Stomach (tissue), 8 donors: ENCODE measurements at regions not wholly inside any gene's neighbourhood (a gene's known extent, or its start where the extent isn't known, plus 50 kb on each side); places are given as distances from the start of the nearest gene placed in this dataset.
"Not testable (repeated sequence)": the region's sequence is repeated elsewhere in the genome, so short reads cannot be mapped to it uniquely, and the experiment has no call there.

Source experiments
- DNase-seq, 2 donors: peaks; one replicate each; pipeline versions ENCODE4 v3.0.0 to v3.0.0-alpha.2; 2013 to 2019
- H3K27ac ChIP-seq, 5 donors: fragments of 200-600 bp in 4 of 5; sonication (generic) in 4 of 5; one replicate each; pipeline ENCODE4 v1.5.1; 2013 to 2019; ENCODE audit warnings: mild to moderate bottlenecking in 1 of 5, moderate library complexity in 1 of 5
- H3K27me3 ChIP-seq, 3 donors: fragments of 200-600 bp; sonication (generic); one replicate each; pipeline ENCODE4 v1.5.1; 2017 to 2019; ENCODE audit warnings: mixed run types in 1 of 3
- H3K36me3 ChIP-seq, 4 donors: fragments of 200-600 bp; sonication (generic); 1 replicate in 3 of 4; 2 replicates in 1 of 4; pipeline ENCODE4 v1.5.1; 2016 to 2019
- H3K4me1 ChIP-seq, 4 donors: fragments of 200-600 bp; sonication (generic); one replicate each; pipeline ENCODE4 v1.5.1; 2016 to 2019
- H3K4me3 ChIP-seq, 4 donors: fragments of 200-600 bp; sonication (generic) in 3 of 4; one replicate each; pipeline ENCODE4 v1.5.1; 2016 to 2019; ENCODE audit warnings: mild to moderate bottlenecking in 1 of 4
- H3K9me3 ChIP-seq, 4 donors: fragments of 200-600 bp; sonication (generic); one replicate each; pipeline ENCODE4 v1.5.1; 2016 to 2019
- EP300 ChIP-seq: sonication (generic); formaldehyde crosslinking; IDR thresholded peaks from one replicate; pipeline ENCODE4 v1.6.1; 2017; ENCODE audit warnings: antibody characterized with exemption
- POLR2A ChIP-seq, 4 donors: fragments of 450-650 bp; IDR thresholded peaks; one replicate each; pipeline ENCODE4 v1.6.1; 2016; ENCODE audit warnings: antibody characterized with exemption in 4 of 4, control low read depth in 2 of 4, mild to moderate bottlenecking in 1 of 4, moderate library complexity in 1 of 4
- POLR2AphosphoS5 ChIP-seq, 3 donors: sonication (generic); formaldehyde crosslinking; IDR thresholded peaks; one replicate each; pipeline ENCODE4 v1.6.1; 2016; ENCODE audit warnings: antibody characterized with exemption in 3 of 3
- WGBS, 5 donors: extraction: QIAGEN DNeasy Blood & Tissue Kit in 3 of 5; methylation state at CpG; one replicate each; pipeline versions ENCODE4 v1.1.5 to v1.1.7; 2013 to 2018; 5-methylcytosine and 5-hydroxymethylcytosine counted together
- intact Hi-C: fragments of 100-400 bp; cut with DNase I; formaldehyde crosslinking; loops from one replicate; pipeline ENCODE4 v1.15.1; 2023; ENCODE audit warnings: low total_unique reads
- TF ChIP-seq, protein P1 (sequence below), 7 experiments: fragments of 450-650 bp in 4 of 7; fragments of 200-600 bp in 3 of 7; sonication (generic) in 3 of 7; IDR thresholded peaks; one replicate each; pipeline ENCODE4 v1.5.1; 2016 to 2019; ENCODE audit warnings: antibody characterized with exemption in 7 of 7, control low read depth in 2 of 7, mild to moderate bottlenecking in 1 of 7
- donor health status: healthy with polysubstance abuse.
- donor health status: Bipolar disorder and iron deficiency.
- donor health status: healthy.

DNA sequence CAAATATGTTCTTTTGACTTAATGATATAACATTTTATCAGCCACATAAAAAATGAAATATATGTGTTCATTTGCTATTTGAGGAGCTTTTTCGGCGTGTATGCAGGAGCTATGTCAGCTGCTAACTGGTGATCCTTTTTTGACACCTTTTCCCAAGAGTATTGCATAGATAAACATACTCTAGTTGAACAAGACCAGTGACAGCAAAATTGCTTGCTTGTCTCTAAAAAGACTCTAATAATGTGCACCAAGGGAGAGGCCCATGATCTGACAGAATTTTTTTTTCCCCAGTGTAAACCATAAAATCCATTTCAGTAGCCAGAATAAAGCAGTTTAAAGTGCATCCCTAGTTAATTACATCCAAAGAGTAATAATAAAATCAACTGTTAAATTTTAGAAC lies 103.6 kb upstream of the BARHL2 start:
- Histone ChIP-seq H3K9me3 (no peaks in the 10 kb centered on the region), H3K36me3 (no peaks in the 10 kb centered on the region), H3K4me3 (no peak overlapping the region), H3K27ac (no peak overlapping the region), H3K27me3 (no peaks in the 10 kb centered on the region), H3K4me1 (no peaks in the 10 kb centered on the region)
- DNase-seq, result no peak
- 81 to 91% (median 88%) methylated on average over 2 of the region's 2 CpGs for WGBS, 5 donors
- TF ChIP-seq, protein P1, sequence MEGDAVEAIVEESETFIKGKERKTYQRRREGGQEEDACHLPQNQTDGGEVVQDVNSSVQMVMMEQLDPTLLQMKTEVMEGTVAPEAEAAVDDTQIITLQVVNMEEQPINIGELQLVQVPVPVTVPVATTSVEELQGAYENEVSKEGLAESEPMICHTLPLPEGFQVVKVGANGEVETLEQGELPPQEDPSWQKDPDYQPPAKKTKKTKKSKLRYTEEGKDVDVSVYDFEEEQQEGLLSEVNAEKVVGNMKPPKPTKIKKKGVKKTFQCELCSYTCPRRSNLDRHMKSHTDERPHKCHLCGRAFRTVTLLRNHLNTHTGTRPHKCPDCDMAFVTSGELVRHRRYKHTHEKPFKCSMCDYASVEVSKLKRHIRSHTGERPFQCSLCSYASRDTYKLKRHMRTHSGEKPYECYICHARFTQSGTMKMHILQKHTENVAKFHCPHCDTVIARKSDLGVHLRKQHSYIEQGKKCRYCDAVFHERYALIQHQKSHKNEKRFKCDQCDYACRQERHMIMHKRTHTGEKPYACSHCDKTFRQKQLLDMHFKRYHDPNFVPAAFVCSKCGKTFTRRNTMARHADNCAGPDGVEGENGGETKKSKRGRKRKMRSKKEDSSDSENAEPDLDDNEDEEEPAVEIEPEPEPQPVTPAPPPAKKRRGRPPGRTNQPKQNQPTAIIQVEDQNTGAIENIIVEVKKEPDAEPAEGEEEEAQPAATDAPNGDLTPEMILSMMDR (IDR thresholded peaks at IDR 0.05), result no peak
- no peak for TF ChIP-seq POLR2A (IDR thresholded peaks at IDR 0.05)
- TF ChIP-seq POLR2AphosphoS5 (IDR thresholded peaks at IDR 0.05), result no peak
- TF ChIP-seq EP300, result no peak
- intact Hi-C loops, result no loop called here

DNA sequence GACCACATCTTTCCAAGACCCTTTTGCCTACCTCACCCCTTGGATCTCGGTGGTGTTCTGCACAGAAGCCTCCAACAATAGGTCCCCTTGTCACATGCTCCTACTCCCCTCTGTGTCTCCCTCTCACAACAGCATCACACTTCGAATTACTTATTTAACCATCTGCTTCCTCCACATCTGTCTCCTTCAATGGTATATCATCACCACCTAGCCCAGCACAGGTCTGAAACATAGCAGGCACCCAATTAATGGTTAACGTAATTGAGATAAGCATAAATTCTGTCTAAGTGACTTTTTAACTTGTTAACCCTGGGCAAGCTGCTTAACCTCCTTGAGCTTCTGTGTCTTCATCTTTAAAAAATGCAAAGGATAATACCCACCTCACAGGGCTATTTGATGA lies 100.3 kb upstream of the BARHL2 start:
- WGBS, 5 donors, result 41 to 62% (median 42%) methylated on average over 2 to 3 of the region's 3 CpGs
- Histone ChIP-seq H3K4me1 (no peaks in the 10 kb centered on the region), H3K36me3 (no peaks in the 10 kb centered on the region), H3K4me3 (no peak overlapping the region), H3K27me3 (no peaks in the 10 kb centered on the region), H3K9me3 (no peaks in the 10 kb centered on the region), H3K27ac (no peak overlapping the region)
- TF ChIP-seq POLR2A (IDR thresholded peaks at IDR 0.05) (no peak), POLR2AphosphoS5 (IDR thresholded peaks at IDR 0.05) (no peak), EP300 (no peak)
- TF ChIP-seq, protein P1 (IDR thresholded peaks at IDR 0.05), result no peak
- intact Hi-C loops, result no loop called here
- no peak for DNase-seq

DNA sequence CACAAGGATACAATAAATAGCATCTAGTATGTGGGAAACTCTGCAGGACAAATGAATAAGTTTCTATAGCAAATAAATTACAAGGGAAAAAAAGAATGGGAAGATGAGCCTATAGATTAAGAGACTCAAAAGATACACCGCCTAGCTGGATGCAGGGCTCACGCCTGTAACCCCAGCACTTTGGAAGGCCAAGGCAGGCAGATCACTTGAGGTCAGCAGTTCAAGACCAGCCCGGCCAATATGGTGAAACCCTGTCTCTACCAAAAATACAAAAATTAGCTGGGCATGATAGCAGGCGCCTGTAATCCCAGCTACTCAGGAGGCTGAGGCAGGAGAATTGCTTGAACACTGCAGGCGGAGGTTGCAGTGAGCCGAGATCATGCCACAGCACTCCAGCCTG lies 95.1 kb upstream of the BARHL2 start:
- DNase-seq, H3K36me3 ChIP-seq, H3K4me3 ChIP-seq, H3K27ac ChIP-seq, H3K4me1 ChIP-seq, intact Hi-C loops, H3K9me3 ChIP-seq, H3K27me3 ChIP-seq: not testable (repeated sequence)
- WGBS, 5 donors, result 70 to 88% (median 77%) methylated on average over 6 of the region's 6 CpGs

DNA sequence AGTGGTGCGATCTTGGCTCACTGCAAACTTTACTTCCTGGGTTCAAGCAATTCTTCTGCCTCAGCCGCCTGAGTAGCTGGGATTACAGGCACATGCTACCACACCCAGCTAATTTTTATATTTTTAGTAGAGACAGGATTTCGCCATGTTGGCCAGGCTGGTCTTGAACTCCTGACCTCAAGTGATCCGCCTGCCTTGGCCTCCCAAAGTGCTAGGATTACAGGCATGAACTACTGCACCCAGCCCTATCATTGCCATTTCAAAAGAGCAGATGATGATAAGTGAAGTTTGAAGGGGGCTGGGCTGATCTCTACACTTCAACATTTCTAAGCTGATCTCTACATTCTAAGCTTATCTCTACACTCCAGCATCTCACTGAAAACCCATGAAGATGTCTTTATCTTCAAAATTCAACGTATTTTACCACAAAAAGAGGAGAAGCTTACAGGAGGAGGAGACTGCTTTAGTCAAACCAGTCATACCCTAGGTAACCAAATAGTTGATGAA lies 94.4 kb upstream of the BARHL2 start:
- H3K36me3 ChIP-seq, DNase-seq, H3K9me3 ChIP-seq, intact Hi-C loops, H3K27me3 ChIP-seq, H3K4me1 ChIP-seq, H3K27ac ChIP-seq, H3K4me3 ChIP-seq: not testable (repeated sequence)
- 57 to 83% (median 66%) methylated on average over 5 of the region's 5 CpGs for WGBS, 5 donors

DNA sequence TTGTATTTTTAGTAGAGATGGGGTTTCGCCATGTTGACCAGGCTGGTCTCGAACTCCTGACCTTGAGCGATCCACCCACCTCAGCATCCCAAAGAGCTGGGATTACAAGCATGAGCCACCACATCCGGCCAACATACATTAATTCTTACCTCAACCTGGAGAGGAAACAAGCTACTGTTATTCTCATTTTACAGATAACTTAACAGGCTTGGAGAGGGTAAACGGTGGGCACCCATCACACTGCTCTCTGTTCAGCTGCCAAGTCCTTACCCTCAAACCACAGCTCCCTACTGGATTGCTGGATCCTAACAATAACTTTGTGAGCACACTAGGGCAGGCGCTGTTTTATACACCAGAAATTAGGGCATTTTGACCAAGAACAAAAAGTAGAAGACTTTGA lies 93.6 kb upstream of the BARHL2 start:
- H3K36me3 ChIP-seq, result no peaks in the 10 kb centered on the region
- DNase-seq, result no peak
- no peak for TF ChIP-seq POLR2A (IDR thresholded peaks at IDR 0.05)
- TF ChIP-seq EP300, result no peak
- TF ChIP-seq, protein P1 (IDR thresholded peaks at IDR 0.05), result no peak
- TF ChIP-seq POLR2AphosphoS5 (IDR thresholded peaks at IDR 0.05), result no peak
- no peaks in the 10 kb centered on the region for H3K9me3 ChIP-seq
- 88 to 94% (median 91%) methylated on average over 6 of the region's 6 CpGs for WGBS, 5 donors
- intact Hi-C loops, result no loop called here
- H3K27me3 ChIP-seq, result no peaks in the 10 kb centered on the region
- H3K4me3 ChIP-seq, result no peak overlapping the region
- H3K27ac ChIP-seq, result no peak overlapping the region
- no peaks in the 10 kb centered on the region for H3K4me1 ChIP-seq

DNA sequence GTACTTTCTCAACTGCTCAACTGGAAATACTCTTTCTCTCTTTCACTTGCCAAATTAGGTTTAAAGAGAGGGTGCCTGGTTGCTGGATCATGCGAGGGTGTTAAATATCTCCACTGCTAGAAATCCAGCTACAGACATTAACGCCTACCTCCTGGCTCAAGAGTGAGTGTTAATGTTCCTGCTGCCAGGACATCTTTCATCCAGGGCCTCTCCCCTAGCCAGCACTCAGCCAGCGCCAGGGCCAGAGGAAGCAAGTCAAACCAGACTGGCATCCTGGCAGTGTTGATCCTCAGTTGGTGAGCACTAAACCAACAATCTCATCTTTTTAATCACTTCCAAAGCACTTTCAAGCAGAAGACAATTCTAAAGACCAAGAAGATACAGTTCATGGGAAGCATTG lies 92.9 kb upstream of the BARHL2 start:
- no peak for DNase-seq
- WGBS, 5 donors, result 53 to 67% (median 62%) methylated on average over 3 of the region's 3 CpGs
- Histone ChIP-seq H3K27ac (no peak overlapping the region), H3K36me3 (no peaks in the 10 kb centered on the region), H3K9me3 (no peaks in the 10 kb centered on the region), H3K4me3 (no peak overlapping the region), H3K27me3 (no peaks in the 10 kb centered on the region), H3K4me1 (no peaks in the 10 kb centered on the region)
- no peak for TF ChIP-seq POLR2AphosphoS5 (IDR thresholded peaks at IDR 0.05)
- TF ChIP-seq EP300, result no peak
- TF ChIP-seq, protein P1 (IDR thresholded peaks at IDR 0.05), result no peak
- no peak for TF ChIP-seq POLR2A (IDR thresholded peaks at IDR 0.05)
- intact Hi-C loops, result no loop called here
